Stromal cell of bone marrow (primary cell): ENCODE measurements at regions not wholly inside any gene's neighbourhood (a gene's known extent, or its start where the extent isn't known, plus 50 kb on each side); places are given as distances from the start of the nearest gene placed in this dataset.
"Not testable (repeated sequence)": the region's sequence is repeated elsewhere in the genome, so short reads cannot be mapped to it uniquely, and the experiment has no call there.

Experiments used
- DNase-seq: peaks from one replicate; pipeline ENCODE4 v3.0.0-alpha.2; 2012; ENCODE audit warnings: low read depth

DNA sequence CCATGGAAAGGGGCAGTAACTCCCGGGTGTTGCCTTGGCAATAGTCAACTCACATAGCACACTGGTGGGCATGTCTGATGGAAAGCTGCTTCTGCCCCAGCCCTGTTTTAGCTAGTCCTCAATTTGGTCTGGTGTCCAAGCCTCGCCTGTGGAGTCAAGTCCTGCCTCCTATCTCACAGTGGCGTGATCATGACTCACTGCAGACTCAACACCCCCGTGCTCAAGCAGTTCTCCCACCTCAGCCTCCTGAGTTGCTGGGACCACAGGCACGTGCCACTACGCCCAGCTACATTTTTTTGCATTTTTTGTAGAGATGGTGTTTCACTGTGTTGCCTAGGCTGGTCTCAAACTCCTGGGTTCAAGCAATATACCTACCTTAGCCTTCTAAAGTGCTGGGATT is 218.9 kb upstream of the FRG2C start:
- not testable (repeated sequence) for DNase-seq

DNA sequence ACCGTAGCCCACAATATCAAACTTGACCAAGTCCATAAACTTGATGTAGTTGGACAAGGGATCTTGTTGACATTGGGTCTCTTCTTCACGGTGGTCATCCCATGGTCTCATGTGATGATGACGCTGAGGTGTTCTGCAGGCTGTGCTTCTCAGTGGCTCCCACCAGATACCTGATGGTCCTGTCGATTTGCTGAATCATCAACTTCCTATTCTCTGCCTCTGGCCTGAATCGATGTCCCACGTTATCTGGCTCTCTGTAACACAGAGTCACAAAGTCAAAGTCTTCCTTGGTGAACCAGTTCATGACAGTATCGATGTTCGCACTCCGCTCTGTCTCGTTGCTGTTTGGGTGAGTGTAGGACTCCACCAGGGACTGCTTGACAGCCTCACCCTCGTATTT is 217.2 kb upstream of the FRG2C start:
- DNase-seq: not testable (repeated sequence)

DNA sequence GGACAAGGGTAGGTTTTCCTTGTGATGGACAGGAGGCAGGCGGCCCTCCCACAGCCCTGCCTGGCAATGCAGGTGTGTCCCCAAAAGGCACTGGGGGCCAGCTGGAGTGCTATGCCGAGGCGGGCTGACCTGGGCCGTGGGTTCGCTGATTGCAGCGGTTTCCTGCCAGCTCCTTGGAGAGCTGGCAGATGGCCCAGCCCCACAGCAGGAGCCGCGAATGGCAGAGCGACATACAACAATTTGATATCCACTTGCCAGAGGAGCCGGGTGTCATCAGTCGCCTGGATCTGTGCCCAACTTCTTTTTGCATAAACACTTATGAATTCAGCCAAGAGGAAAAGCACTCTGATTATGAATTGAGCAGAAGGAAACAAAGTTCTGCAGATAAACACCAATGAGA is 210.8 kb upstream of the FRG2C start:
- not testable (repeated sequence) for DNase-seq

DNA sequence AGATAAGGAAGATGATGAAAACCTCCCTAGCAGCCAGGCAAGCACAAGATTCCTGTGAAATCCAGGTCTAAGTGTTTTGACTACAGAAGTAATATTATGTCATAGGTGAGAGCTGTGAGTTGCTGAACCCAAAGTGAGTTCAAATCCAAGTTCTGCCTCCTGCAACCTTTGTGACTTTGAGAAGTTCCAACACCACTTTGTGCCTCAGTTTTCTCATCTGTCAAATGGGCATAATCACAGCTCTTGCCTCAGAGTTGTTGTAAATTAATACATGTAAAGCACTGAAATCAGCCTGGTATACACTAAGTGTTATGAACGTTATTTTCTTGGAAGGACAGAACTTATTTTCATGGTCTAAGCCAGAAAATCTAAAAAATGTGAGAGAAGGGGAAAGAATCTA is 210.3 kb upstream of the FRG2C start:
- not testable (repeated sequence) for DNase-seq

DNA sequence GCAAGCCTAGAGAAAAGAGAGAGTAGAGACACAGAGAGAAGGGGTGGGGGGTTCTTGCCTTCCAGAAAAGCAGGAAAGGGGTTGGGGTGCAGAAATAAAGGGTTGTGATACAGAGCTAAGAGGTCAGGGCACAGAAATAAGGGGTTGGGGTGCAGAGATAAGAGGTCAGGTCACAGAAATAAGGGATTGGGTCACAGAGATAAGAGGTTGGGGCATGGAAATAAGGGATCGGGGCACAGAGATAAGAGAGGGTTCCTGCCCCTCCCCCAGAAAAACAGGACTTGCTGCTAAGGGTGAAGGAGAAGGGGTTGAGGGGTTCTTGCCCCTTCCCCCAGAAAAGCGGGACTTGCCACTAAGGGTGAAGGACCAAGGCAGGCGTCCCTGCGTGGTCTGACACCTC is 189.6 kb upstream of the FRG2C start:
- DNase-seq: not testable (repeated sequence)

DNA sequence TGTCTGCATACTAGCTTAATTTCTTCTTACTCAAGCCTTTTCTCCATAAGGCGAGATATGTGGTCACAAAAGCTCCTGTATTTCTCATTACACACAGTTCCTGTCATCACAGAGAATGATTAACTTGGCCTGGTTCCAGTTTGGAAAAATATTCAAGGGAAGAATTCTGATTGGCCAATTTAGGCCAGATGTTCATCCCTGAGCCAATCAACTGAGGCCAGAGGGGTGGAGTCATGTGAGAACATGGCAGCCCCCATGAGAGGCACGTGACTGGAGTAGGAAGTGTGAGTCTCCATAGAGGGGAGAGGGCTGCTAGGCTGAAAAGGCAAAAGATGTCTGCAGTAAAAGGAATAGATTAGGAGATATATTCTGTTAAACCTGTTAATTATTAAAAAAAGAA is 167.5 kb upstream of the FRG2C start:
- not testable (repeated sequence) for DNase-seq

DNA sequence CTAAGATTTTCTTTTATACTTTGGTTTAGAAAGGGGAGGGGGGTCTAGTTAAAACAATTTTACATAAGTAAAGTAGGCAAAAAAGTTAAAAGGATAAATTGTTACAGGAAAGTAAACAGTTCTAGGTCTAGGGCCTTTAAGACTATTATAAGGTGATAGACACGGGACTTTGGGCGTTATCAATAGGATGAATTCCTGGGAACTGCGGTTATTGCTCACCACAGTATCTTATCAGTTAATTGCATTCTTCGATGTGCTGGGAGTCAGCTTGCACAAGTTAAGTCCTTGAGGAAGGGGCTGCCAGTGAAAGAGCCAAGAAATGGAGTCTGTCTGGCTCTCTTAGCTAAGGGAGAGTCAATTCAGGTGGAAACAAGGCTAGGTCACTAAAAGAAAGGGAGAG is 163.8 kb upstream of the FRG2C start:
- DNase-seq: not testable (repeated sequence)

DNA sequence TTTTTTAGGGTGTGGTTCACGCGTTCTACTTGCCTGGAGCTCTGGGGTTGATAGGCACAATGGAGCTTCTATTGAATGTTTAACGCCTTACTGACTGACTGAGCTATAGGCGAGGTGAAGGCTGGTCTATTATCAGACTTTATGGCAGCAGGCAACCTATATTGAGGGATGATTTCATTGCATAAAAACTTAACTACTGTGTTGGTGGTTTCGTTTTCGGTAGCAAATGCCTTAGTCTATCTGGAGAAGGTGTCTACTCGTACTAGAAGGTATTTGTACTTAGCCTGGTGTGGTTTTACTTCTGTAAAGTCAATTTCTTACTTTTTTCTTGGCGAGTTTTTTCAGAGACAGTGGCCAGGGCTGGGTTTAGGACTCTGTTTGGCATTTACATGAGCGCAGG is 162.0 kb upstream of the FRG2C start:
- DNase-seq: not testable (repeated sequence)

DNA sequence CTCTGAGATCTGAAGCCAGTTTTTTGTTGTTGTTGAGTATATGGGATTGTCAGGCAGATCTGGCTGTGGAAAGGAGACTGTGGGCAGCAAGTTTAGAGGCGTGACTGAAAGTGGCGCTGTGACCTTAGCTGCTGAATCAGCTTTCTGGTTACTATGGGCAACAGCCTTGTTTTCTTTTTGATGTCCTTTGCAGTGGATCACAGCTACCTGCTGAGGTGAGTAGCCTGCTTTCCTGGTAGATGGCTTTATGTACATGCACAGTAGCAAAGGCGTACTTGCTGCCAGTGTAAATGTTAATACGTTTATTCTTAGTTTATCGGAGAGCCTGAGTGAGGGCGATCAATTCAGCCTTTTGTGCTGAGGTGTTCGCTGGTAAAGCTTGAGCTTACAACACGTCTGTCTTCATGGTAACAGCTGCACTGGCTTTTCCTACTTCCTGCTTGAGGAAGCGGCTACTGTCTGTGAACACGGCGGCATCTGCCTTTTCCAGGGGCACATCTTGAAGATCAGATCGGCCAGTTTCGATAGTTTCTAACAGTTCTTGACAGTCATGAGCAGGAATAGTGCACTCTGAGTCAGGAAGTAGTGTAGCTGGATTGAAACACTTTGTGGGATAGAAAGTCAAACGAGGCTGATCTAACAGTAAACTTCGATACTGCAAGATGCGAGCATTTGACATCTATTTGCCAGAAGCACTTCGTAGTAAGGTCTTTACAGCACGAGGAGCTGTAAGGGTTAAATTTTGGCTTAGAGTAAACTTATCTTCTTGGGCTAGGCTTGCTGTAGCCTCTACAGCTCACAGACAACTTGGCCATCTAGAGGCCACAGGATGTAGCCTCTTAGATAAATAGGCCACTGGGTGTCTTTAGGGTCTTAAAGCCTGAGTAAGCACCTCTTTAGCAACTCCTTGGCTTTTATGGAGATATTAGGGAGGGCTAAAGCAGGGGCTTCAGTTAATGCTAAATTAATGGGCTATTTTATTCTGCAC is 161.1 kb upstream of the FRG2C start:
- peak; percentile 16 for DNase-seq

DNA sequence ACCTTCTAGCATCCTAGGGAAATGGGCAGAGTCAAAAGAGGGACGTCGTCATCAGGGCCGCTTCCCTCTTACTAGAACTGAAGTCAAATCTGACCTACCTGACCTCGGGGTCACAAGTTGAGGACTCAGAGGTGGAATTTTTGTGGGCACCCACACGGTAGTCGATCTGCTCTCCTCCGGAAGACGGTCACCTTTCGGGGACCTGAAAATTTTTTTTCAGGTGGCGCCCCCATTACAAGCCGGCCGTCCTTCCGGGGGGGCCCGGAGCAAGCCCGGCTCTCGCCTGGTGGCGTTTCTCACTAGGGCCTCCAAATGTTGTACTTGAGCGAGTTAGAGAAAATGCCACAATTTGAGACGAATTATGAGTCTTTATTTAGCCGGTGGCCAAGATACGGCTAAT is 157.5 kb upstream of the FRG2C start:
- no peak for DNase-seq

DNA sequence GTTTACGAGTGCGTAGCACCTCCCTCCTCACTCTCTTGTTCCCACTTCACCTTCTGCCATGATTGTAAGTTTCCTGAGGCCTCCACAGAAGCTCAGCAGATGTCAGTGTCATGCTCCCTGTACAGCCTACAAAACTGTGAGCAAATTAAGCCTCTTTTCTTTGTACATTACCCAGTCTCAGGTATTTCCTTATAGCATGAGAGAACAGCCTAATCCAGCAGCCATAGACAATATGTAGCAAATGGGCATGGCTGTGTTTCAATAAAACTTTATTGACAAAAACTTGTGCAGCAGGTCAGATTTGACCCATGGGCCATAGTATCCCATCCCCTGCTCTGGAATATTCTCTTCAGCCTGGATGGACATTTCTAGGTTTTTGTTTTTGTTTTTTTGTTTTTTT is 156.2 kb upstream of the FRG2C start:
- not testable (repeated sequence) for DNase-seq

DNA sequence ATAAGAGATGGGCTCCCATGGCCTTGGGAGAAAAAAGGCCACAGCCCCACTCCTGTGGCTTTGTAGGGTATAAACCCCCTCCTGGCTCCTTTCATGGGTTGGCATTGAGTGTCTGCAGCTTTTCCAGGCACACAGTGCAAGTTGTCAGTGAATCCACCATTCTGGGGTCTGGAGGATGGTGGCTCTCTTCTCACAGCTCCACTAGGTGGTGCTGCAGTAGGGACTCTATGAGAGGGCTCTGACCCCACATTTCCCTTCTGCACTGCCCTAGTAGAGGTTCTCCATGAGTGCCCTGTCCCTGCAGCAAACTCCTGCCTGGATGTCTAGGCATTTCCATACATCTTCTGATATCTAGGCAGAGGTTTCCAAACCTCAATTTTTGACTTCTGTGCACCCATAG is 136.5 kb upstream of the FRG2C start:
- DNase-seq: not testable (repeated sequence)

DNA sequence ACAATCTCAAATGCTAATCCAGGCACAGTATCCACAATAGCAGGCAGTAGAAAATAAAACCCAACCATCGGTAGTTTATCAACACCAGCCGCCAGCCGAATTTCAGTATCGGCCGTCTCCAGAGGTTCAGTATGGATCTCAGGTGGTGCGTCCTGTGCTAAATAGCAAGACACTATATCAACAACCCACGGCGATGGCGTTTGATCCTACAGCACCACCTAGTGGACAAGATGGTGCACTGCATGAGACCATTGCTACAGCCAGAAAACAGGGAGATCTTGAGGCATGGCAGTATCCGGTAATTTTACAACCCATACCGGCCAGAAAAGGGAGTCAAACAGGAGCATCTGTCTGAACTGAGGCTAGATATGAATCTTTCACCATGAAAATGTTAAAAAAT is 112.0 kb upstream of the FRG2C start:
- DNase-seq: not testable (repeated sequence)

DNA sequence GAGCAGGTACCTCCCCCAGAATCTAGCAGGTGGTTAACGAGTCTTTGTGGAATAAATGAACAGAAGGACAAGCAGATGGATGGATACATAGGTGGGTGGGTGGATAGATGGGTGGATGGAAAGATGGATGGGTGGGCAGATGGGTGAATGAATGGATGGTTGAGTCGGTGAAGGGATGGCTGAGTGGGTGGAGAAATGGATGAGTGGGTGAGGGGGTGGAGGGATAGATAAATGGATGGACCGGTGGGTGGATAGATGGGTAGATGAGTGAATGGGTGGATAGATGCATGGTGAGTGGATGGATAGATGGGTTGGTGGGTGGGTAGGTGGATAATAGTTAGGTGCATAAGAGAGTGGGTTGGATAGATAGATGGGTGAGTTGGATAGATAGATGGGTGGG is 99.7 kb upstream of the FRG2C start:
- not testable (repeated sequence) for DNase-seq

DNA sequence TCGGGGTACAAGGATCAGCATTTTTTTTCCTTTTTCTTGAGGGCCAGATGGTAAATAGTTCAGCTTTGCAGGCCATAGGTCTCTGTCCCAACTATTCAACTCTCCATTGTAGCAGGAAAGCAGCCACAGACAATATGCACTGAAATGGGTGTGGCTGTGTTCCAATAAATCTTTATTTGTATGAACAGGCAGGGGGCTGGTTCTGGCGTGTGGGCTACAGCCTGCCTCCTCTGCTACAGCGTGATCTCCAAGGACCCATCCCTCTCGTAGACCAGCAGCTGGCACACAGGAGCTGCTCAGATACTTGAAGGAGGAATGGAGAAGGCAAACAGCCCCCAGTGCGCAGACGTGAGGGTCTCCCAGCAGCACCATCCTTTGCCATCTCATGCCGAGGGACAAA is 91.8 kb upstream of the FRG2C start:
- not testable (repeated sequence) for DNase-seq

DNA sequence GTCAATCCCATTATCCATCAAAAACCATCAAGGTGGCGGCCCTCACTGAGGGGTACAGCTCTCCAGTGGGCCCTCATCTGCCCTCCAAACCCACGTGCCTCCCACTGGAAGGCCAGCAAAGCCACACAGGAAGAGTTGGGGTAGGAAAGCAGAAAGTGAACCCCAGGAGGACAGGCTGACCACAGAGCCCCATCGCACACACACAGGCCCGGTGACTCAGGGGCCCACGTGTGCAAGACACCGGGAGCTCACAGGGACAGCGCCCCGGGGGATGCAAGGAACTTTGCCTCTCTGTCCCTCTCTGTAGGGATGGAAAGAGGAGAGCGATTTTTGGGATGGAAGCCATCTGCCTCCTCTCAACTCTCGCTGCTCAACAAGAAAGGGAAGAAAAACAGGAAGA is 85.0 kb upstream of the FRG2C start:
- not testable (repeated sequence) for DNase-seq

DNA sequence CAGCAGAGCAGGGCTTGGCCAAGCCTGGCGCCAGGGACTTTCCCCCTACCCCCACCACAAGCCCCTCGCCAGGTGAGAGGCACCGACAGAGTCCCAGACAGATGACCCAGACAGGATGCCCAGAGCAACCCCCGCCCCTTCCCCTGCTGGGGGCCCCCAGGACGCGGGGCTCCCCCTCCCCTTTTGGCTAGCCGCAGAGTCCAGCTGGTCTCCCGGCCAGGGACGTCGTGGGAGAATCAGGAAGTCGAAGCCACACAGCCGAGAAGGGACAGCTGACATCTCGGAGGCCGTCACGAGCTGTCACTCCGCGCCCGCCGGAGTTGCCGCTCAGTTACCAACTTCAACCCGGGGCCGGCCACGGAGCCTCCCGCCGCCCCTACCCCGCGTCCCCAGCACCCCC is 84.6 kb upstream of the FRG2C start:
- DNase-seq: not testable (repeated sequence)

DNA sequence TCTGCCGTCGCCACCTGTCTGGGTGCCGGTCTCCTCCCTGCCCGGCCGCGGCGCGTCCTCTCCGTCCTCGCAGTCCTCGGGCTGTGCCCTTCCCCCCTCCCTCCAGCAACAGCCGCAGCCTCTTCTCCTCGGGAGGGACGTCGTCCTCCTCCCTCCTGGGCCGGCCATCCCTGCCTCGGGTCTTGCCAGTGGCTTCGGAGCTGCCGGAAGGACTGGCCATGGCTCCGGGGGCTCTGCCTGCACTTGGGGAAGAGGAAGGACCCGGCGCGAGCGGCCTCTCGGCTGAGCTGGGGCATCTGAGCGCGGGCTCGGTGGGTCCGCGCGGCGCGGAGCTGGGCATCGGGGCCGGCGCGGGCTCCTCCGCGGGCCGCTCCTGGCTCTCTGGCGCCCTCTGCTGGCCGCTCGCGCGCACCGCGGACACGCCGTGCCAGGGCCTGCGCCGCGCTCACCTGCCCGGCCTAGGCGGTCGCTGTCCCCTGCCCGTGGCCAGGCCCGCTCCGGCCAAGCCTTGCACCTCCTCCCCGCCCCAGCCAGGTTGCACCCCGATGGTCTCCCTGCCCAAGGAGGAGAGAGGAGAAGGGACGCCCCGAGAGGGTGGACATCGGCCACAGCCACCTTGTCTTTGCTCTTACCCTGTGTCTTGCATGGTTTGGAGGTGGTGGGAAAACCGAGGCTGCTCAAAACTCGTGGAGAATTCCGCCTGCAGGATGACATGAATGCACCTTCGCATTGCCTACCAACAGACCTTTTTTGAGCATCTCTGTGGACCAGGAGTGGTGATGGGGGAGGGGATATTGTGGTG is 83.9 kb upstream of the FRG2C start:
- peak; percentile 1 for DNase-seq

DNA sequence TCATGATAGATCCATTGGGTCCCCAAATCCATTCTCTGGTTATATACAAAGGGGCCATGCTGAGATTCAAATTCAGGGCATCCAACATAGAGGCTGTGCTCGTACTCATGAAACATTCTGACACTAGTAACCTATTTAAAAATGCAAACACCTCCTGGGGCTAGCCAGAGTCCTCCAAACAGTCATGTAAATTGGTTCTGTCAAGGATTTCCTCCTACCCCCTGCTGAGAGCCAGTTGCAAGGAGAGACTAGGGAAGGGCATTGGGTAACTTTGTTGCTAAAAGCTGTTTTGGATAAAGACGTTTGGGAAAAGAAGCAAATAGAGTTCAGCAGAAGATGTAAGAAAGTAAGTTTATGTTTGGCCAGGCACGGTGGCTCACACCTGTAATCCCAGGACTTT is 81.6 kb upstream of the FRG2C start:
- DNase-seq: not testable (repeated sequence)

DNA sequence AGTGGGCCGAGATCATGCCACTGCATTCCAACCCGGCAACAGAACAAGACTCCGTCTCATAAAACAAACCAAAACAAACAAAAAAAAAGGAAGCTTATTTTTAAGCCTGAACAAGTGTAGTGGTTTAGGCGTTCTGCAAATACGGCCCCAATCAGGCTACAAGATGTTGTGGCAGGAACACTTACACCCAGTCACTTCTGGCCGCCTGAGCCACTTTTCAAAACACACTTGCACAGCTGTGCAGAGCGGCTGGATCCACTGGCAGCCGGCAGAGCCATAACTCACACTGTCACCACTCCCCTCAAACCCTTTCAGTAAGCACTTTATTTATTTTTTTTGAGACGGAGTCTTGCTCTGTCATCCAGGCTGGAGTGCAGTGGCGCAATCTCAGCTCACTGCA is 81.0 kb upstream of the FRG2C start:
- not testable (repeated sequence) for DNase-seq

DNA sequence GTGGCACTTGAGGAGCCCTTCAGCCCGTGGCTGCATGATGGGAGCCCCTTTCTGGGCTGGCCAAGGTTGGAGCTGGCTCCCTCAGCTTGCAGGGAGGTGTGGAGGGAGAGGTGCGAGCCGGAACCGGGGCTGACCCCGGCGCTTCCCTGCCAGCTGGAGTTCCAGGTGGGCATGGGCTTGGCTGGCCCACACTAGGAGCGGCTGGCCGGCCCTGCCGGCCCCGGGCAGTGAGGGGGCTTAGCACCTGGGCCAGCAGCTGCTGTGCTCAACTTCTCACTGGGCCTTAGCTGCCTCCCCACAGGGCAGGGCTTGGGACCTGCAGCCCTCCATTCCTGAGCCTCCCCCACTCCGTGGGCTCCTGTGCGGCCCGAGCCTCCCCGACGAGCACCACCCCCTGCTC is 76.4 kb upstream of the FRG2C start:
- DNase-seq: not testable (repeated sequence)

DNA sequence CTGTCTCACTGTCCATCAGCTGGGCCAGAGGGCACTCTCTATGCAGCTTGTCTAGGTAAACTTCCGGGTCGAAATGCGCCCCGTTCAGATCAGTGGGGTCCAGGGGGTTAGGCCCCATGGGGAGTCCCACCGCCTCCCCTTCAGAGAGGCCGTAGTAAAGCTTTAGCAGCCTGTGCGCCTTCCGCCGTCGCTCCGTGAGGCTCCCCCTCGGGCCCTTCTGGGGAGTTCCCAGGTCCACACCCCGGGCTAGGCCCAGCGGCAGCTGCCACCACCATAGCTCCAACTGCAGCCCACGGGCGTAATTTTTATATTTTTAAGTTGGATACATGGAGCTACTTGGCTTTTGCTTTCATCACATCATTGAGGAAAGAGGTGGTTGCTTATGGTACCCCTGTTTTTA is 73.7 kb upstream of the FRG2C start:
- DNase-seq: not testable (repeated sequence)
